HEK293T (cell line): ENCODE measurements at regions not wholly inside any gene's neighbourhood (a gene's known extent, or its start where the extent isn't known, plus 50 kb on each side); places are given as distances from the start of the nearest gene placed in this dataset.

Source experiments
- ARNT ChIP-seq: fragments of 450-650 bp; IDR thresholded peaks from 2 replicates; pipeline ENCODE4 v1.6.1; 2017; ENCODE audit warnings: mild to moderate bottlenecking
- BHLHE40 ChIP-seq: fragments of 450-650 bp; IDR thresholded peaks from 2 replicates; pipeline ENCODE4 v1.6.1; 2016; ENCODE audit warnings: mild to moderate bottlenecking, moderate library complexity, borderline replicate concordance
- CTBP1 ChIP-seq: fragments of 450-650 bp; IDR thresholded peaks from 2 replicates; pipeline ENCODE4 v1.6.1; 2016; ENCODE audit warnings: borderline replicate concordance
- ELF4 ChIP-seq: fragments of 450-650 bp; IDR thresholded peaks from 2 replicates; pipeline ENCODE4 v1.6.1; 2017; ENCODE audit warnings: antibody characterized with exemption
- FOXK2 ChIP-seq: fragments of 450-650 bp; IDR thresholded peaks from 2 replicates; pipeline ENCODE4 v1.6.1; 2016; ENCODE audit warnings: mild to moderate bottlenecking
- FOXM1 ChIP-seq: fragments of 450-650 bp; IDR thresholded peaks from 2 replicates; pipeline ENCODE4 v1.6.1; 2017; ENCODE audit warnings: mild to moderate bottlenecking, borderline replicate concordance
- HDGF ChIP-seq: fragments of 450-650 bp; IDR thresholded peaks from 2 replicates; pipeline ENCODE4 v1.6.1; 2017; ENCODE audit warnings: antibody characterized with exemption, borderline replicate concordance
- L3MBTL2 ChIP-seq: fragments of 450-650 bp; conservative IDR thresholded peaks from 2 replicates; pipeline ENCODE4 v1.6.1; 2016; ENCODE audit warnings: mild to moderate bottlenecking
- NFRKB ChIP-seq: fragments of 450-650 bp; IDR thresholded peaks from 2 replicates; pipeline ENCODE4 v1.6.1; 2016; ENCODE audit warnings: mild to moderate bottlenecking, moderate library complexity
- SP1 ChIP-seq: fragments of 450-650 bp; IDR thresholded peaks from 2 replicates; pipeline ENCODE4 v1.6.1; 2017
- SUZ12 ChIP-seq: fragments of 450-650 bp; IDR thresholded peaks from 2 replicates; pipeline ENCODE4 v1.6.1; 2016; ENCODE audit warnings: mild to moderate bottlenecking
- TARDBP ChIP-seq: fragments of 450-650 bp; IDR thresholded peaks from 2 replicates; pipeline ENCODE4 v1.6.1; 2016
- ZNF384 ChIP-seq: fragments of 450-650 bp; IDR thresholded peaks from 2 replicates; pipeline ENCODE4 v1.6.1; 2016
- TF ChIP-seq, protein P1 (sequence below): fragments of 450-650 bp; IDR thresholded peaks from 2 replicates; pipeline ENCODE4 v1.6.1; 2016

GRCh38 chr2:41283079-41283775, 764.6 kb upstream of the PKDCC start:
- TF ChIP-seq ARNT (no peak), SP1 (no peak), HDGF (no peak), SUZ12 (no peak), ELF4 (no peak), FOXM1 (no peak), L3MBTL2 (no peak), FOXK2 (no peak), BHLHE40 (no peak), TARDBP (no peak), ZNF384 (no peak), NFRKB (no peak), CTBP1 (no peak)
- TF ChIP-seq, protein P1, sequence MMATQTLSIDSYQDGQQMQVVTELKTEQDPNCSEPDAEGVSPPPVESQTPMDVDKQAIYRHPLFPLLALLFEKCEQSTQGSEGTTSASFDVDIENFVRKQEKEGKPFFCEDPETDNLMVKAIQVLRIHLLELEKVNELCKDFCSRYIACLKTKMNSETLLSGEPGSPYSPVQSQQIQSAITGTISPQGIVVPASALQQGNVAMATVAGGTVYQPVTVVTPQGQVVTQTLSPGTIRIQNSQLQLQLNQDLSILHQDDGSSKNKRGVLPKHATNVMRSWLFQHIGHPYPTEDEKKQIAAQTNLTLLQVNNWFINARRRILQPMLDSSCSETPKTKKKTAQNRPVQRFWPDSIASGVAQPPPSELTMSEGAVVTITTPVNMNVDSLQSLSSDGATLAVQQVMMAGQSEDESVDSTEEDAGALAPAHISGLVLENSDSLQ, result no peak
